Midbrain (tissue), 1 donor: ENCODE measurements at regions not wholly inside any gene's neighbourhood (a gene's known extent, or its start where the extent isn't known, plus 50 kb on each side); places are given as distances from the start of the nearest gene placed in this dataset.
A peak's percentile ranks its signal among the peaks of the same experiment; 100 is the strongest.
"Not testable (repeated sequence)": the region's sequence is repeated elsewhere in the genome, so short reads cannot be mapped to it uniquely, and the experiment has no call there.

Source experiments
- DNase-seq: peaks from one replicate; lab custom pipeline; 2025; lab: John Stamatoyannopoulos, UW

DNA sequence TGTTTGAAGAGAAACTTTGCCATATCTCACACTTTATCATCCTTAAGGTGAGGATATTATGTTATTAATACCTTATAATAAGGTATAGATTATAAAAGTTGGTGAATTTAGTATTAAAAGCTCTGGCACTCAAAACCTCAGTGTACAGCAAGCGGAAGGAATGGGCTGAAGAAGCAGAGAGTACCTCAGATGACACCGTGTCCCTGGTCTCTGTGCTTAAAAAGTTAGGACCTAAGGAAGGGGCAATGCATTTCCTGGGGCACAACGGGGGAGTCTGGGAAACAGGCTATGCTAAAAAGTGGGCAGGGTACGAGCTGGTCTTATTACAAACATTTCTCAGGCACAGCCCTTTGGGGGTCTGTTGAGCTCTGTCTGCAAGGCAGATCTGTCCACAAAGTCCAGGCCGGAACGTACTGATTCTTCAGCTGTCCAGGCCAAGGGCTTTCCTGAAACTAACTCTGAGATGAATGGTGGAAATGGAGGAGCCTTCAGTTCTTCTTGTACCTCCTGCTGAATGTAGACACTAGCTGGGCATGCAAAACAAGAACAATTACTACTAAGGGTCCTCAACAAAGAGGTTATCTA lies 202.7 kb downstream of the POM121L12 start:
- no peak for DNase-seq

DNA sequence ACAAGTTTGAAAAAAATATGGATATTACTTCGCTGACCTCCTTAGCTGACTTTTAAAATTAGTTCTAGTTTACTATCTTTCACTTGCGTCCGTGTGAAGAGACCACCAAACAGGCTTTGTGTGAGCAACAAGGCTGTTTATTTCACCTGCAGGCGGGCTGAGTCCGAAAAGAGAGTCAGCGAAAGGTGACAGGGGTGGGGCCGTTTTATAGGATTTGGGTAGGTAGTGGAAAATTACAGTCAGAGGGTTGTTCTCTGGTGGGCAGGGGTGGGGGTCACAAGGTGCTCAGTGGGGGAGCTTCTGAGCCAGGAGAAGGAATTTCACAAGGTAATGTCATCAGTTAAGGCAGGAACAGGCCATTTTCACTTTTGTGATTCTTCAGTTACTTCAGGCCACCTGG lies 203.7 kb downstream of the POM121L12 start:
- not testable (repeated sequence) for DNase-seq

DNA sequence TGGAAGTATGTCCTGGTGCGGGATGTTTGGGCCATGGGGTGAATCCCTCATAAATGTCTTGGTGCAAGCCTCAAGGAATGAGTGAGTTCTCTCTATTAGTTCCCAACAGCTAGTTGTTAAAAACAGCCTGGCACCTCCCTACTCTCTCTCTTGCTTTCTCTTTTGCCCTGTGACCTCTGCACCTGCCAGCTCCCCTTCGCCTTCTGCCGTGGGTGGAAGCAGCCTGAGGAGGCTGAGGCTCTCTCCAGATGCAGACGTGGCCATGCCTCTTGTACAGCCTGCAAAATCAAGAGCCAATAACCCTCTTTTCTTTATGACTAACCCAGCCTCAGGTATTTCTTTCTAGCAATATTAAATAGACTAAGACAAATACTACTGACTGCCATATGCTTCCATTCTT lies 210.3 kb downstream of the POM121L12 start:
- no peak for DNase-seq

GRCh38 chr7:53246957-53247356 lies 211.5 kb downstream of the POM121L12 start:
- DNase-seq, result no peak

DNA sequence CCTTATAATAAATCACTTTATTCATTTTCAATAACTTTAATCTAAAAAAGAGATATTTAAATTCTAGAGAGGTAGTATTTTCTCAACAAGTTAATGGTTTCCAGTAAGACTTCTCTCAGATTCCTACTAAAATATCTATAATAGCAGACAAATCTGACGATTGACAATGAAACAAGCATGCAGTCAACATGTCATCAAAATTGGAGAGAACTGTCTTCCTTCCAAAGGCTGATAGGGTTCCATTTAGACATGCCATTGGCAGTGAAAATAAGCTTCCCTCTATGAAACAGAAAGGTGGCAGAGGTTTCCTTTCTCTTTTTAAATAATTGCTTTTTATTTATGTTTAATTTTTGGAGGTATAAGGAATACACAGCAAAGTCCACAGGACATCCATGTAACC lies 217.1 kb downstream of the POM121L12 start:
- no peak for DNase-seq

DNA sequence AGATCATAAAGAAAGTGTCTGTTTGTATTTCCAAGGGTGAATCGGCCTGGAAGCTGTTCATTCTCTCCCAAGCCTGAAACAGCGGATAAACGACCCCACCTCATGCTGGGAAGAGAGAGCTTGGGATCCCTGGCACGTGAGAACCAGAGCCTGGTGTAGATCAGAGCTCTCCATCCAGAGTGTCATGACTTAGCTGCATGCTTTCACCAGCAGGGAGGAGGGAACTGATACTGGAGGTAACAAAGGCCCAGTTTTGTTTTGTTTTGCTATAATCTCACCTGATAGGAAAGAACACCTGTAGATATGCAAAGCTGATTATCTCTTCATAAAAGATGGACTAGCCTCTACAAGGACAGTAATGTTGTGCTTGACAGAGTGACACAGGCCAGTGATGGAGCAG lies 236.6 kb downstream of the POM121L12 start:
- no peak for DNase-seq

GRCh38 chr7:53281312-53281711 lies 245.9 kb downstream of the POM121L12 start:
- no peak for DNase-seq

DNA sequence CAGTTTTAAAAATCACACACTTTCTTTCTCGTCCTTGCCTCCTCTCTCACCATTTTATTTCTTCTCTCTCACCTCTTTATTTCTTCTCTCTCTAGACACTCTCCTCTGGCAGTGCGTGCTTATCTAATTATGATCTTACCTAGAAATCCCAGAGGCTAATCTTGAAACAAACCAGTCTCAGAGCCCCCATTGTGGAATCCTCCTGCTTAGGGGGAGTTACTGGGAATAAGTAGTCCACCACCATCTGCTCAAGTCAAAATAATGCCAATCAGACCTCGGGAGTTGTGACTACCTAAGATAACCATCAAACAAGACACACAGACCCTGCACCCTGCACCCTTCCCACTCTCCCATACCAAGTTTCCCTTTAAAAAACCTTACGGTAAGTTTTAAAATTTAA lies 256.9 kb downstream of the POM121L12 start:
- no peak for DNase-seq

DNA sequence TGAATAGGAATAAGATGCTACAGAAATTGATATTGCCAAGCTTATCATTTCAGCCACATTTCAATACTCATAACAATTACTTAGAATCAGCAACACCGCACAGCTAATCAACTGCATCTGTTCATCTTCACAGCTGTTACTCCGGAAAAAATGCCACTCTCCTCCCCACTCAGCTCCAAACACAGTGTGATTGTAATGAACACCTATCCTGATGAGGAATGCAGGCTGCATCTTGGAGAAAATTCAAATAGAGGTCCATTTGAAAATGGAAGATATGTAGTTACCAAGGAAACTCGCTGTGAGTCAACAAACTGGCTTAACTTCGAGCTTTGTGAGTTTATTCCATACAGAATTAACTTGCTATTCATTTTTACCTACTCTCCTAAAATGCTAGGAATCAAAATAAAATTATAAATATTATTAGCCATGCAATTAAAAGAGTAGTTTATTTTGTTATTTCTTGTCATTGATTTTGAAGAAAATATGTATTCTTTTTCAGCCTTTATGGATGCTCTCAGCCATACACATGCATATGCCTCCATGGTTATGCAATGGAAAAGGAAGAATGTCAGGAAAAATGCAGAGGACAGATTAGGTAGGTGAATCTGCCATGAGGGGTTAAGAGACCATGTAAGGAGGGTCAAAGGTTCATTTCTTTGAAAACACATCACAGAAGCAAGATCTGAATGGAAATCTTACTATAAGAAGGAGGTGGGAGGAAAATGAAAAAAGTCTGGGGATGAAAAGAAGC lies 267.2 kb downstream of the POM121L12 start:
- no peak for DNase-seq

DNA sequence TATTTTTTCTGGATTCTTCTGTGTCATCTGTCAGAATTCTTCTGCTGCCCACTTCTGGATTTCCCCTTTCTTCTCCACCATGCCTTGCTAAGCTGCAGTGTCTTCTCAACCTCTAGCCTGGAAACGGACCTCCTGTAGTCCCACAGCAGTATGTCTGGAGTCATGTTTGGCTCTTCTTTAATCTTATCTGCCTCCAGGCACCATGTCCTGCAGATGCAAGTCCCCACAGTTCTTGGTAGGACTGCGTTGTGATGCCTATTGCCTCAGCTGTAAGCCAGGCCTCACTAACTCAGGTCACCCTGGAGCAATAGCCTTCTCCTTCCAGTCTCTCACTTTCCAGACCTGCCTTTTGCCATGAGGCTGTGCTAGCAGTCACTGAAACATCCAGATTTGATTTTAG lies 268.3 kb downstream of the POM121L12 start:
- DNase-seq, result no peak

- DNase-seq, result no peak
Measured at GRCh38 chr7:53306846-53307245, 271.4 kb downstream of the POM121L12 start.

- DNase-seq, result no peak
Measured at GRCh38 chr7:53311205-53311604, 275.8 kb downstream of the POM121L12 start.

DNA sequence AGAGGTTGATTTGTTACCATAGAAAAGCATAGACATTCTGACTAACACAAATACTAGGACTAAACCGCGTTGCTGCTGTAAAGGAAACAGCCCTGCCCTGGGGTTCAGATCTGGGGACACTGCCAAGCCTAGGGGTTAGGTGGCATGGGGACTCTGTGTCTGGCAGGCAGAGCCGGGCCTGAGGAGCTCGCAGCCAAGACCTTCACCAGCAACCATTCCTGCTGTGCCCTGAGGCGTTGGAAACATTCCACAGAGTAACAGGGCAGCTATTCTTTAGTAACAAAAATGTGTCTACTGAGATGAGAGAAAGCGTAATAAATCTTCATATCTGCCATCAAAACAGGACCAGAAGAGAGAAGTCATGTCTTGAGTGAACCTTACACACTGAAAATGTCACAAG lies 280.5 kb downstream of the POM121L12 start:
- DNase-seq, result peak; percentile 50

- DNase-seq, result no peak
Measured at GRCh38 chr7:53318566-53318965, 283.1 kb downstream of the POM121L12 start.

DNA sequence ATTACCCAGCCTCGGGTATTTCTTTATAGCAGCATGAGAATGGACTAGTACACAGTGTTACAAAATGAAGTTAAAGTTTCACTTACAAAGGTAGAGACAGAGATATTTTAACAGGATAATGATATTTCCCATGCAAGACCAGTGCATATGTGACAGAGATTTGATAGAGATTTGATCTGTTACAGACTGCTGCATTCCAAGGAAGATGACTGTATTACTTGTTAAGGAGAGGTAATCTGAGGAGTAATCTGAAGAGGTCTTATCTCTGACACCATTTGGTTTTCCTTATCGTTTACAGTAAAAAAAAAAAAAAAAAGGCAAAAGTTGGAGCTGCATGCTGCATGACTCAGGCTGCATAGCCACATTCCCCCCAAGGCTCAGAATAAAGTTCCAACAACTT lies 289.6 kb downstream of the POM121L12 start:
- DNase-seq, result no peak

DNA sequence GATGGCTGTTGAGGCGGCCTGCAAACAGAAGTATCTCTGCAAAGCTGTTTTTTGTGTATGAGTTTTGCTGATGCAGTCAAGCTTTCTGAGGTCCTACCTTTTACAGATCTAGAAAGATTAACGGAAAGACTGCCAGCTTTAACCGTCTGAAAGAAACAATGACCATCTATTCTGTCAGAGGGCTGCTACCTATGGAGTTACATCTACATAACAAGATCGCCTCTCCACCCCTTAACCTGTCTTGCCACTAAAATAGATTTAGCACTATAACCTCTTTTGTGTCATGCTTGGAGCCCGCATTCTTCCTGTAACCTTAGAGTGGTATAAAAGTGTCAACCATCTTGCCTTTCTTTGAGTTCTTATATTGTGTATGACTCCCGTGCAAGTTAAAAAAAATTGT lies 291.2 kb downstream of the POM121L12 start:
- DNase-seq, result no peak

- DNase-seq, result no peak
Measured at GRCh38 chr7:53336105-53336668, 300.8 kb downstream of the POM121L12 start.

GRCh38 chr7:53340220-53340619 lies 304.8 kb downstream of the POM121L12 start:
- no peak for DNase-seq

GRCh38 chr7:53350241-53350640 lies 314.8 kb downstream of the POM121L12 start:
- DNase-seq, result no peak

DNA sequence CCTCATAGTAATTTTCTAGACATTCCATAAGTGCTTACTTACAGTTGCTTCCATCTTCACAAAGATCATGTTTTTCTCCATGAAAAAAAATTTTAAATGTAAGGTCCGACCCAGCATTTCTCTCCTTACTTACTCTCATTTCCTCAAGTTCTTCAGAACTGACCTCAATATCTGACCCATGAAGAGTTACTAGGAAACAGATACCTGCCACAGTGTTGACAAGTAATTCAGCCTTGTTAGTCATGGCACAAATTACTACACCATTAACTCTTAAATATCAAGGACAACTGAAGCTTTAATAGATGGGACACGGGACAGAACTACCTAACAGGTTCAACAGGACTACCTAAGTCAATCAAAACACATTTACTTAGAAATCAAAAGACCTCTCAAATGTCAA lies 316.2 kb downstream of the POM121L12 start:
- DNase-seq, result no peak

DNA sequence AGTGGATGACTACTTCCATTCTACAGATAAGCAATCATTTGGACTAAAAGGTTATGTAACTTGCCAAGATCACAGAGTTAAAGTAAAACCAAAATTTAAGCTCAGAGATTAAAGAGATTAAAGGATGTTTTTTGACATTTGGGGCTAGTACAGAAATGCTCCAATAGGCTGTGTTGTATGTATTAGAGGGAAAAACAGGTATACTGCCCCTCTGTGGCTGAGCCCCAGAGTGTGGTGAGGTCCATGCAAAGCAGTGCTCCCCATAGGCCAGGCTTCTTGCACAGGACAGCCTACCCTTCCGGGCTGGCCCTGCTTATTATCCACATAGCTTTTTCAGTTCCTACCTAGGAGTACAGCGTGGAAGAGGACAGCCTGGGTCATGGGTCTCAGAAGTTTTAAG lies 322.8 kb downstream of the POM121L12 start:
- no peak for DNase-seq

DNA sequence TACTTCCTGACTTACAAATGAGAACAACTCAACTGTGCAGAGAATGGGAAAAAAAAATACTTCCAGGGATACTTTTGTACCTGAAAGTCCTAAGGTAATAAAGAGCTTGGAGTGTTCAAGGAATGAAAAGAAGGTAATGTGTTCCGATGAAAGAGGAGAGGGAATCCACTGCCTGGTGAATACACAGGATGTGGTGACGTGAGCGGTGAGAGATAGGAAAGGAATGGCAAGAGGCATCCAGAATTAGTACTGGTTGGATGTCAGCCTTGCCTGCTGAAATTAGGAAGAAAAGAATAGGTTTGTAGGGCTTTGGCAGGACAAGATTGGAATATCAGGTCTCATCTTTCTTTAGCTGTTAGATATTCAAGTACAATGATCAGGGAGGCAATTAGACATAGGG lies 347.7 kb downstream of the POM121L12 start:
- no peak for DNase-seq

GRCh38 chr7:53385239-53385638 lies 349.8 kb downstream of the POM121L12 start:
- not testable (repeated sequence) for DNase-seq

- DNase-seq, result no peak
Measured at GRCh38 chr7:53387515-53387914, 352.1 kb downstream of the POM121L12 start.
